Activated T-helper 2 cell treated with anti-CD3 and anti-CD28 coated beads, Interferon-gamma antibody, Interleukin-2, Interleukin-4, amounts not matched to agents 10 μg/mL and 5 μg/mL and 100 μg/mL, durations not matched to agents 14 hours and 24 hours and 36 hours (primary cell): ENCODE measurements at regions not wholly inside any gene's neighbourhood (a gene's known extent, or its start where the extent isn't known, plus 50 kb on each side); places are given as distances from the start of the nearest gene placed in this dataset.

Experiments
- DNase-seq: peaks from one replicate; pipeline ENCODE4 v3.0.0; 2021; ENCODE audit warnings: low spot score
- H3K27ac Mint-ChIP-seq: one replicate; pipeline ENCODE4 v1.8.0; 2021; ENCODE audit warnings: mixed read lengths
- H3K27me3 Mint-ChIP-seq: one replicate; pipeline ENCODE4 v1.8.0; 2021; ENCODE audit warnings: low read depth, mixed read lengths
- H3K36me3 Mint-ChIP-seq: one replicate; pipeline ENCODE4 v1.8.0; 2021; ENCODE audit warnings: low read depth, mixed read lengths
- H3K4me1 Mint-ChIP-seq: one replicate; pipeline ENCODE4 v1.8.0; 2021; ENCODE audit warnings: low read depth, mixed read lengths
- H3K4me3 Mint-ChIP-seq: one replicate; pipeline ENCODE4 v1.8.0; 2021; ENCODE audit warnings: low read depth, mild to moderate bottlenecking, moderate library complexity, mixed read lengths
- H3K9me3 Mint-ChIP-seq: one replicate; pipeline ENCODE4 v1.8.0; 2021; ENCODE audit warnings: mixed read lengths
- intact Hi-C: fragments of 100-400 bp; cut with micrococcal nuclease; formaldehyde crosslinking; loops from one replicate; pipeline ENCODE4 v1.15.1; 2023

GRCh38 chr1:191151321-191151807, 673.7 kb upstream of the BRINP3 start:
- Mint-ChIP-seq H3K4me3 (no peak overlapping the region), H3K36me3 (no peaks in the 10 kb centered on the region), H3K27me3 (no peaks in the 10 kb centered on the region), H3K4me1 (no peaks in the 10 kb centered on the region), H3K9me3 (peaks cover 36% of the 10 kb centered on the region), H3K27ac (no peak overlapping the region)
- no peak for DNase-seq
- intact Hi-C loops = no loop called here

- DNase-seq = no peak
- Mint-ChIP-seq H3K4me1 (no peaks in the 10 kb centered on the region), H3K27me3 (no peaks in the 10 kb centered on the region), H3K4me3 (no peak overlapping the region), H3K27ac (no peak overlapping the region), H3K9me3 (peaks cover 41% of the 10 kb centered on the region), H3K36me3 (no peaks in the 10 kb centered on the region)
- intact Hi-C loops = no loop called here
These were observed 675.1 kb upstream of the BRINP3 start for GRCh38 chr1:191152776-191153175.

DNA sequence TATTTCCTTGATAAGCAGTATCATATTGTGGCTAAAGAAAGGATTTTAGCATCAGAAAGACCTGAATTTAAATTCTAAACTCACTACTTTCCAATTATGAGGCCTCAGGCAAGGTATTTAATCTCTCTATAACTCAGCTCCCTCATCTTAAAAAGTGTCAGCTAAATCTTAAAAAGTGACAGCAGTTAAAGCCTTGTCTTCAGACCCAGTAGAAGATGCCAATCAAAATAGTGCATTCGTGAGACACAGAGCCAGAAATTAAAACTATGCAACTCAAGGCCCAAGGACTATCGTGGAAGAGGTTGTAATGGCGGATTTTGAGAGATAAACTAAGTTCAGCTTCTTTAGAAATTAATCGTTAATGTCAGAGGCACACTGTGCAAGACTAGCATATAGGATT, 677.5 kb upstream of the BRINP3 start:
- intact Hi-C loops = no loop called here
- Mint-ChIP-seq H3K4me3 (no peak overlapping the region), H3K9me3 (peaks cover 51% of the 10 kb centered on the region), H3K27me3 (no peaks in the 10 kb centered on the region), H3K4me1 (no peaks in the 10 kb centered on the region), H3K27ac (no peak overlapping the region), H3K36me3 (no peaks in the 10 kb centered on the region)
- no peak for DNase-seq

DNA sequence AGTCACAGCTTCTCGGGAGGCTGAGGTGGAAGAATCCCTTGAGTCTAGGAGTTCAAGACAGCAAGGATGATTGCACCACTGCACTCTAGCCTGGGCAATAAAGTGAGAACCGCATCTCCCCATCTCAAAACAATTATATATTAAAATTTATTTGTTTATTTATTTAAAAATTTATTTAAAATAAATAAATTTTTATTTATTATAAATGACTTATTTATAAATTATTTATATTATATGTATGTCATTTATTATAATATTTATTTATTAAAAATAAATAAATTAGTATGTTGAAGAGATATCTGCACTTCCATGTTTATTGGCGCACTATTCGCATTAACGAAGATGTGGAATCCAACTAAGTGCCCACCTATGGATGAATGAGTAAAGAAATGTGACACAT, 683.2 kb upstream of the BRINP3 start:
- peaks cover 33% of the 10 kb centered on the region for H3K9me3 Mint-ChIP-seq
- H3K36me3 Mint-ChIP-seq = no peaks in the 10 kb centered on the region
- intact Hi-C loops = no loop called here
- no peaks in the 10 kb centered on the region for H3K27me3 Mint-ChIP-seq
- H3K27ac Mint-ChIP-seq = no peak overlapping the region
- no peak for DNase-seq
- no peak overlapping the region for H3K4me3 Mint-ChIP-seq
- no peaks in the 10 kb centered on the region for H3K4me1 Mint-ChIP-seq

- intact Hi-C loops = no loop called here
- no peaks in the 10 kb centered on the region for H3K36me3 Mint-ChIP-seq
- DNase-seq = no peak
- H3K4me1 Mint-ChIP-seq = no peaks in the 10 kb centered on the region
- no peaks in the 10 kb centered on the region for H3K27me3 Mint-ChIP-seq
- H3K27ac Mint-ChIP-seq = no peak overlapping the region
- no peak overlapping the region for H3K4me3 Mint-ChIP-seq
- peaks cover 23% of the 10 kb centered on the region for H3K9me3 Mint-ChIP-seq
These were observed 685.1 kb upstream of the BRINP3 start for GRCh38 chr1:191162762-191163161.

- H3K27ac Mint-ChIP-seq = no peak overlapping the region
- H3K4me3 Mint-ChIP-seq = no peak overlapping the region
- intact Hi-C loops = no loop called here
- H3K36me3 Mint-ChIP-seq = no peaks in the 10 kb centered on the region
- no peaks in the 10 kb centered on the region for H3K27me3 Mint-ChIP-seq
- DNase-seq = no peak
- H3K4me1 Mint-ChIP-seq = no peaks in the 10 kb centered on the region
- H3K9me3 Mint-ChIP-seq = peaks cover 18% of the 10 kb centered on the region
These were observed 686.0 kb upstream of the BRINP3 start for GRCh38 chr1:191163621-191164020.

GRCh38 chr1:191174298-191174697, 696.6 kb upstream of the BRINP3 start:
- Mint-ChIP-seq H3K4me1 (no peaks in the 10 kb centered on the region), H3K27ac (no peak overlapping the region), H3K9me3 (peaks cover 5% of the 10 kb centered on the region), H3K27me3 (no peaks in the 10 kb centered on the region), H3K36me3 (no peaks in the 10 kb centered on the region), H3K4me3 (no peak overlapping the region)
- intact Hi-C loops = no loop called here
- no peak for DNase-seq

GRCh38 chr1:191176131-191176530, 698.5 kb upstream of the BRINP3 start:
- no peaks in the 10 kb centered on the region for H3K36me3 Mint-ChIP-seq
- H3K4me3 Mint-ChIP-seq = no peak overlapping the region
- intact Hi-C loops = no loop called here
- no peak overlapping the region for H3K27ac Mint-ChIP-seq
- H3K4me1 Mint-ChIP-seq = no peaks in the 10 kb centered on the region
- DNase-seq = no peak
- peaks cover 5% of the 10 kb centered on the region for H3K9me3 Mint-ChIP-seq
- H3K27me3 Mint-ChIP-seq = no peaks in the 10 kb centered on the region

GRCh38 chr1:191206513-191207207, 729.0 kb upstream of the BRINP3 start:
- Mint-ChIP-seq H3K4me1 (no peaks in the 10 kb centered on the region), H3K4me3 (no peak overlapping the region), H3K27me3 (no peaks in the 10 kb centered on the region), H3K36me3 (no peaks in the 10 kb centered on the region), H3K27ac (no peak overlapping the region), H3K9me3 (peaks cover 10% of the 10 kb centered on the region)
- DNase-seq = no peak
- intact Hi-C loops = no loop called here

DNA sequence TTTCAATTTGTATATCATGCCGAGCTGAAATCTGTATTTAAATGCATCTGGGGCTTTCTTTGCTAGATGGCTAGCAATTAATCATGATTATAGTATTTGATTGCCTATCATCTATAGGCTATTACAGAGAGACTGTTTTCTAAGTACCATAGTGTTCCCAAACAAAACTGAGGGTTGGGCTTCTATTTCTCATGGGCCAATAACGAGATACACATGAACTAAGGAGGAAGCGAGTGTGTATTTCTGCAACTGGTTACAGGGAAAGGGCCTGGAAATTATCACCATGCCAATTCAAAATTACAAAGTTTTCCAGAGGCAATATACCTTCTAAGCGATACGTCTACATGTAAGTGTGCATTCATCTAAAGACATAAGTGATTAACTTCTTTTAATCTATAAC, 744.5 kb upstream of the BRINP3 start:
- Mint-ChIP-seq H3K27me3 (no peaks in the 10 kb centered on the region), H3K27ac (no peak overlapping the region), H3K4me1 (no peaks in the 10 kb centered on the region), H3K9me3 (peaks cover 15% of the 10 kb centered on the region), H3K36me3 (no peaks in the 10 kb centered on the region), H3K4me3 (no peak overlapping the region)
- DNase-seq = no peak
- intact Hi-C loops = no loop called here

DNA sequence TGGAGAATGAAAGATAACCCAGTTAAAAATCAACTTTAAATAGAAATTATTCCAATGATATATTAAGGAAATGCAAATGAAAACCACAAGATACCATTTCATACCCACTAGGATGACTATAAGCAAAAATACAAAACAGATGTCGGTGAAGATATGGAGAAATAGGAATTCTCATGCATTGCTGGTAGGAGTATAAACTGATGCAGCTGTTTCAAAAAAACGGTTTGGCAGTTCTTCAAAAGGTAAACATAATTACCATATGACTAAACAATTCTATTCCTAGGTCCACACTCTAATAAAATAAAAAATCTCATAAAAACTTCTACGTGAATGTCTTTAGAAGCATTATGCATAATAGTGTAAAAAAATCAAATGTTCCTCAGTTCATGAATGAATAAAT, 763.3 kb upstream of the BRINP3 start:
- no peak for DNase-seq
- no peaks in the 10 kb centered on the region for H3K27me3 Mint-ChIP-seq
- H3K9me3 Mint-ChIP-seq = peaks cover 19% of the 10 kb centered on the region
- intact Hi-C loops = no loop called here
- no peak overlapping the region for H3K27ac Mint-ChIP-seq
- no peak overlapping the region for H3K4me3 Mint-ChIP-seq
- no peaks in the 10 kb centered on the region for H3K36me3 Mint-ChIP-seq
- no peaks in the 10 kb centered on the region for H3K4me1 Mint-ChIP-seq

GRCh38 chr1:191255354-191256054, 777.8 kb upstream of the BRINP3 start:
- Mint-ChIP-seq H3K4me3 (no peak overlapping the region), H3K27ac (no peak overlapping the region), H3K27me3 (no peaks in the 10 kb centered on the region), H3K9me3 (peaks cover 59% of the 10 kb centered on the region), H3K36me3 (no peaks in the 10 kb centered on the region), H3K4me1 (no peaks in the 10 kb centered on the region)
- intact Hi-C loops = no loop called here
- no peak for DNase-seq

DNA sequence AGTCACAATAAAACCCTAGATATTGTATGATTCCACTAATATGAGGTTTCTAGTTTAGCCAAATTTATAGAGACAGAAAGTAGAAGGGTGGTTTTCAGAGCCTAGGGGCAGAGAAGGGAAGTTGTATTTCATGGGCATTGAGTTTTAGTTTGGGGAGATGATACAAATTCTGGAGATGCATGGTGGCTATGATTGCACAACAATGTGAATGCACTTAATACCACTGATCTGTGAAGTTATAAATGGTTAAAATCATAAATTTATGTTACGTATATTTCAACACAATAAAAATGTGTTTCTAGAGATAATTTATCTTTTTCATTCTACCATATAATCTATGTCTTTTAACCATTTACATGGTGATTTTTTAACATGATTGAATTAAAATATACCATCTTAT, 779.3 kb upstream of the BRINP3 start:
- intact Hi-C loops = no loop called here
- peaks cover 55% of the 10 kb centered on the region for H3K9me3 Mint-ChIP-seq
- no peak overlapping the region for H3K27ac Mint-ChIP-seq
- no peaks in the 10 kb centered on the region for H3K4me1 Mint-ChIP-seq
- H3K27me3 Mint-ChIP-seq = no peaks in the 10 kb centered on the region
- H3K4me3 Mint-ChIP-seq = no peak overlapping the region
- H3K36me3 Mint-ChIP-seq = no peaks in the 10 kb centered on the region
- DNase-seq = no peak
